ENCODE measurements at regions not wholly inside any gene's neighbourhood (a gene's known extent, or its start where the extent isn't known, plus 50 kb on each side); places are given as distances from the start of the nearest gene placed in this dataset.

- no peaks in the 10 kb centered on the region for H3K4me1 ChIP-seq (ENCODE audit: insufficient read depth, low read length)
- in situ Hi-C loops (cut with HindIII; ENCODE audit: extremely low pct_ligation_motif_present, low pct_unique_long_range_greater_than_20kb) (no loop called here), intact Hi-C loops (cut with micrococcal nuclease; ENCODE audit: unreplicated experiment) (no loop called here)
- no peaks in the 10 kb centered on the region for H3K79me2 ChIP-seq (ENCODE audit: insufficient read depth, low read length)
- no peak overlapping the region for H3K9ac ChIP-seq (ENCODE audit: insufficient read depth, low read depth, low read length)
- no TSS peak for BruUV-seq (replicated peaks)
- H3K36me3 ChIP-seq (replicated peaks in 1 of 2; ENCODE audit: control insufficient read depth in 1 of 2, insufficient read depth in 2 of 2, low read length in 2 of 2): no peaks in the 10 kb centered on the region
- ChIA-PET POLR2A (no interaction called here), CTCF (ENCODE audit: low intra/inter-chr PET ratio, low total read pairs) (no interaction called here)
- H3K27me3 ChIP-seq (ENCODE audit: control insufficient read depth in 1 of 2, insufficient read depth in 2 of 2, low read length in 2 of 2): no peaks in the 10 kb centered on the region
- ATAC-seq (no peak), DNase-seq (ENCODE audit: low spot score) (no peak), FAIRE-seq (no peak)
- no peak overlapping the region for H3K4me2 ChIP-seq (ENCODE audit: low read depth, low read length)
- H2AFZ ChIP-seq (ENCODE audit: low read length): no peak overlapping the region
- TF ChIP-seq ZNF232 (CRISPR knock-in tag; IDR thresholded peaks at IDR 0.05; ENCODE audit: borderline replicate concordance): no peak
- TF ChIP-seq SRSF1 (optimal IDR thresholded peaks at IDR 0.05; ENCODE audit: low read depth, low read length): no peak
- TF ChIP-seq GRHL1 (CRISPR knock-in tag; conservative IDR thresholded peaks at IDR 0.05): no peak
- no peak for TF ChIP-seq CBX5 (CRISPR knock-in tag; IDR thresholded peaks at IDR 0.05; ENCODE audit: borderline replicate concordance)
- TF ChIP-seq ZBTB26 (CRISPR knock-in tag; IDR thresholded peaks at IDR 0.05; ENCODE audit: borderline replicate concordance): no peak
- H4K20me1 ChIP-seq (ENCODE audit: insufficient read depth, low read length): no peaks in the 10 kb centered on the region
- no peaks in the 10 kb centered on the region for H3K9me3 ChIP-seq (ENCODE audit: low read length)
- no peak overlapping the region for H3K27ac ChIP-seq (ENCODE audit: extremely low read length, insufficient read depth, low read length)
- H3K4me3 ChIP-seq (replicated peaks in 1 of 3; ENCODE audit: insufficient read depth in 1 of 3, low read depth in 2 of 3, low read length in 3 of 3): no peak overlapping the region
Measured at GRCh38 chr7:114133717-114134116, 214.9 kb upstream of the PPP1R3A start.

GRCh38 chr7:114130866-114131265 lies 212.1 kb upstream of the PPP1R3A start:
- Histone ChIP-seq H3K4me1 (ENCODE audit: insufficient read depth, low read length) (no peaks in the 10 kb centered on the region), H3K27ac (ENCODE audit: extremely low read length, insufficient read depth, low read length) (no peak overlapping the region), H3K9ac (ENCODE audit: insufficient read depth, low read depth, low read length) (no peak overlapping the region), H3K9me3 (ENCODE audit: low read length) (no peaks in the 10 kb centered on the region), H3K36me3 (replicated peaks in 1 of 2; ENCODE audit: control insufficient read depth in 1 of 2, insufficient read depth in 2 of 2, low read length in 2 of 2) (no peaks in the 10 kb centered on the region), H2AFZ (ENCODE audit: low read length) (no peak overlapping the region), H3K79me2 (ENCODE audit: insufficient read depth, low read length) (no peaks in the 10 kb centered on the region), H3K4me2 (ENCODE audit: low read depth, low read length) (no peak overlapping the region), H4K20me1 (ENCODE audit: insufficient read depth, low read length) (no peaks in the 10 kb centered on the region), H3K27me3 (ENCODE audit: control insufficient read depth in 1 of 2, insufficient read depth in 2 of 2, low read length in 2 of 2) (no peaks in the 10 kb centered on the region), H3K4me3 (replicated peaks in 1 of 3; ENCODE audit: insufficient read depth in 1 of 3, low read depth in 2 of 3, low read length in 3 of 3) (no peak overlapping the region)
- intact Hi-C loops (cut with micrococcal nuclease; ENCODE audit: unreplicated experiment): no loop called here
- no TSS peak for BruUV-seq (replicated peaks)
- CTCF ChIA-PET (ENCODE audit: low intra/inter-chr PET ratio, low total read pairs): no interaction called here
- POLR2A ChIA-PET: no interaction called here
- WGBS (ENCODE audit: low lambda C conversion rate): 2% methylated on average over 3 of the region's 3 CpGs
- no peak for ATAC-seq
- no peak for FAIRE-seq
- no peak for DNase-seq (ENCODE audit: low spot score)
- in situ Hi-C loops (cut with HindIII; ENCODE audit: extremely low pct_ligation_motif_present, low pct_unique_long_range_greater_than_20kb): no loop called here
- TF ChIP-seq ZNF605 (CRISPR knock-in tag; IDR thresholded peaks at IDR 0.05) (no peak), RERE (CRISPR knock-in tag; IDR thresholded peaks at IDR 0.05; ENCODE audit: low read depth) (no peak), ZNF691 (CRISPR knock-in tag; IDR thresholded peaks at IDR 0.05; ENCODE audit: borderline replicate concordance, low read depth) (no peak)
